Heart left ventricle (tissue), 16 donors: ENCODE measurements at regions not wholly inside any gene's neighbourhood (a gene's known extent, or its start where the extent isn't known, plus 50 kb on each side); places are given as distances from the start of the nearest gene placed in this dataset.

ENCODE experiments used
- ATAC-seq, 4 donors: fragments of 200-7000 bp; cut with Tn5 transposase; one replicate each; pipeline ENCODE4 v1.9.1; 2020 to 2022; ENCODE audit warnings: moderate library complexity in 4 of 4, mild to moderate bottlenecking in 3 of 4, moderate number of reproducible peaks in 1 of 4
- DNase-seq, 5 donors: peaks; one replicate each; pipeline ENCODE4 v3.0.0-alpha.2; 2020
- H3K27ac ChIP-seq, 12 donors: fragments of 200-600 bp; sonication (generic) in 4 of 12; one replicate each; pipeline versions ENCODE4 v1.5.0 to v1.8.0; 2016 to 2022; ENCODE audit warnings: mild to moderate bottlenecking in 2 of 12
- H3K27me3 ChIP-seq, 9 donors: fragments of 200-600 bp; sonication (generic) in 2 of 9; one replicate each; pipeline versions ENCODE4 v1.5.1 to v1.8.0; 2016 to 2022; ENCODE audit warnings: mild to moderate bottlenecking in 3 of 9
- H3K36me3 ChIP-seq, 9 donors: fragments of 200-600 bp; sonication (generic) in 2 of 9; one replicate each; pipeline versions ENCODE4 v1.5.0 to v1.8.0; 2018 to 2022; ENCODE audit warnings: mild to moderate bottlenecking in 2 of 9
- H3K4me1 ChIP-seq, 12 donors: fragments of 200-600 bp; sonication (generic) in 4 of 12; one replicate each; pipeline versions ENCODE4 v1.5.0 to v1.8.0; 2016 to 2022; ENCODE audit warnings: mild to moderate bottlenecking in 3 of 12
- H3K4me3 ChIP-seq, 12 donors: fragments of 200-600 bp; sonication (generic) in 4 of 12; one replicate each; pipeline versions ENCODE4 v1.5.0 to v1.8.0; 2017 to 2022; ENCODE audit warnings: mild to moderate bottlenecking in 9 of 12, moderate library complexity in 4 of 12
- H3K9me3 ChIP-seq, 12 donors: fragments of 200-600 bp; sonication (generic) in 4 of 12; one replicate each; pipeline versions ENCODE4 v1.5.0 to v1.8.0; 2016 to 2022; ENCODE audit warnings: mild to moderate bottlenecking in 1 of 12
- CTCF ChIP-seq, 12 donors: fragments of 200-600 bp; sonication (generic) in 4 of 12; IDR thresholded peaks; one replicate each; pipeline versions ENCODE4 v1.5.0 to v1.8.0; 2018 to 2022; ENCODE audit warnings: antibody characterized with exemption in 12 of 12, mild to moderate bottlenecking in 5 of 12
- POLR2A ChIP-seq, 2 donors: fragments of 450-650 bp; IDR thresholded peaks; one replicate each; pipeline ENCODE4 v1.6.1; 2017; ENCODE audit warnings: antibody characterized with exemption in 2 of 2, mild to moderate bottlenecking in 2 of 2, moderate library complexity in 2 of 2
- WGBS, 4 donors: extraction: QIAGEN DNeasy Blood & Tissue Kit in 2 of 4; methylation state at CpG; one replicate each; pipeline versions ENCODE4 v1.1.5 to v1.1.7; 2013 to 2018; 5-methylcytosine and 5-hydroxymethylcytosine counted together
- intact Hi-C, 10 donors: fragments of 100-400 bp; cut with DNase I; formaldehyde crosslinking; loops; one replicate each; pipeline versions ENCODE4 v1.11.1 to v1.14.2; 2022
- donor health status: ischemic (EF 13 %, LVEDD 7.1; RV severe dilation, severe dysfunction).
- donor health status: healthy with polysubstance abuse.
- donor health status: DM: no; HTN: yes; CAD: no.
- donor health status: DM: no; HTN: no; CAD: no.
- donor health status: ischemic (EF 25% LVEDD 6.9; RV normal size, moderate dysfunction).
- donor health status: ischemic (EF 25% LVEDD 5.7; RV mildly dilated, moderate dysfunction).
- donor health status: healthy.
- donor health status: DM: yes; HTN: yes; CAD: no.
- donor health status: ischemic (EF 35%, LVEDD 5.7; RV mildly dilated, moderate dysfunction).
- donor health status: nonischemic (EF 11% LVEDD 7.7; RV severe dilation, severe dysfunction).
- donor health status: DM: yes; HTN: yes; CAD: no.
- donor health status: PGD.
- donor health status: ischemic (EF 29% LVEDD 5.4; RV normal size, mild dysfunction).
- donor health status: nonischemic (EF 23%, LVEDD 6.1; RV moderate dilation, normal function).

DNA sequence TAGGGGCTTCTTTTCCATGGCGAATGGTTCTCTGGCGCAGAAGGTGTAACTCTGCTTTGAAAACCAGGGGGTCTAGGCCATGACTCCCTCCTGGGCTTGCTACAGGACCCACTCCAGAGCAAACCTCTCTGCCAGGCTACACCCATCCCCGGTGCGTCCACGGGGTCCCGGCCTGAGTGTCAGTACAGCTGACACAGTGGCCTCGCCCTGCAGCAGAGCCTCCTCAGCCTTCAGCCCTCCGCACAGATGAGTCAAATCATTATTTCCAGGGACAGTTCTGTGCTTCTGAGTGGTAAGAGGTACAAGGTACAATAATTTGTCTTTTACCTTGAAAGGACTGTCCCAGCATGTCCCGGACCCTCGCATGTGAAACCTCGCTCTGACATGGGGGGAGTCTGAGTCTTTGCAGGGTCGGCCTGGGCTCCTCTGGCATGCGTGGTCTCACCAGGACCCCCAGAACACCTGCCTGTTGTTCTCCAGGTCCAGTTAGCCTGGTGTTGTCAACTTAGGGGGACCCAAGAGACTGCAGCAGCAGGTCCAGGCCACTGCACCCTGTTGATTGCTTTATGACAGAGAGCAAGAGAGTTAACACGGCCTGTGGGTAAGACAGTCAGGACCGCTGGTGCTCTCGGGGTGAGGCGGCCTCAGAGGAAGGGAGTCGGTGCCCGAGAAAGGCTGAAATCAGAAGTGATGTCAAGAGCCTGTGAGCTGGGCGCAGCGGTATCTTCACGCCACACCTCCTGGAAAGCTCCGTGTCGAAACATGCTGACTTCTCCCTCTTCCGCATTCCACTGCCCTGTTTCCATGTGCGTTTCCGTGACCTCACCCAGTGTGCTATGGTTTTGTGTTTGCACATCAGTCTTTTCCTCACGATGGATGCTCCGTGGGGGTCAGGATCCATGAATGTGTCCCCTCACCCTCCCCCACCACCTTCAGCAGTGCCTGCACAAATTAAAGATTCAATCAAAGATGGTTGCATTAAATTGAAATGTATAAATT, 340.1 kb downstream of the EIPR1 start:
- ATAC-seq = no peak
- H3K4me1 ChIP-seq = peaks cover 0 to 14% (median 0%) of the 10 kb centered on the region in 12 donors
- no peak overlapping the region for H3K27ac ChIP-seq
- 86 to 96% (median 95%) methylated on average over 22 to 29 of the region's 29 CpGs for WGBS, 4 donors
- TF ChIP-seq POLR2A (IDR thresholded peaks at IDR 0.05) = no peak
- TF ChIP-seq CTCF (IDR thresholded peaks at IDR 0.05) = no peak
- no peak overlapping the region for H3K4me3 ChIP-seq
- H3K9me3 ChIP-seq = peaks cover 0 to under 1% (median 0%) of the 10 kb centered on the region in 12 donors
- H3K36me3 ChIP-seq = no peaks in the 10 kb centered on the region
- no peak for DNase-seq
- intact Hi-C loops = no loop called here
- peaks cover 0 to 6% (median 0%) of the 10 kb centered on the region in 9 donors for H3K27me3 ChIP-seq

DNA sequence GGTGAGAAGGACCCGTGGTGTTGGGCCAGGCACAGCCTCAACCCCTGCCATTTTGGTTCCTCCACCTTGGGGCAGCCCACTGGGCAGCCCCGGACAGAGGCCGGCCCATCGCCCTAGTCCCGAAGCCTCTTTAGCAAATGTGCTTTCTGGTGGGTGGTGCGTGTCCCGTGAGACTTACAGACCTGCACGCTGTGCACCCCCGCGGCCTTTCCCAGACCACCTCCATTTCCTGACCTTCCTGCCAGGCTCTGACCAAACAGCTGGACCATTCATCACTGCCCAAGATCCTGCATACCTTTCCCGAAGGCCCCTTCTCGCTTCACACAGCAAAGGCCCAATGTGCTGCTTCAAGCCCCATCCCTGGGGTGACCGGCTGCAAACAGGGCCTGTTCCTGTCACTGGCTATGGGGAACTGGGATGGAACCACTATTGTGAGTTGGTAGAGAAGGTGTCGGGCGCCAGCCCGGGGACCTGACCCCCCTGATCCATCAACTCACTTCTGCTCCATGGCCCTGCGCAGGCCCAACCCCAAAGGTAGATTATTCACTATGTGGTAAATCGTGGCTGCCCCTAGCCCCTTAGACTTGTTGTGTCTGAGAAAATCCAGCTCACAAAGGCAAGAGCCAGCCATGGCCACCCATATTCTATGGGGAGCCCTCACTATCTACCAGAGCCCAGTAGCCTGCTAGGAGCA, 341.0 kb downstream of the EIPR1 start:
- H3K36me3 ChIP-seq = no peaks in the 10 kb centered on the region
- TF ChIP-seq CTCF (IDR thresholded peaks at IDR 0.05) (no peak), POLR2A (IDR thresholded peaks at IDR 0.05) (no peak)
- intact Hi-C loops = no loop called here
- 91 to 95% (median 94%) methylated on average over 16 to 18 of the region's 18 CpGs for WGBS, 4 donors
- no peak overlapping the region for H3K4me3 ChIP-seq
- H3K27ac ChIP-seq = no peak overlapping the region
- peaks cover 0 to 6% (median 0%) of the 10 kb centered on the region in 9 donors for H3K27me3 ChIP-seq
- no peak for ATAC-seq
- H3K4me1 ChIP-seq = peaks cover 0 to 7% (median 0%) of the 10 kb centered on the region in 12 donors
- H3K9me3 ChIP-seq = peaks cover 0 to 3% (median 0%) of the 10 kb centered on the region in 12 donors
- no peak for DNase-seq

GRCh38 chr2:3035385-3036050, 342.1 kb downstream of the EIPR1 start:
- H3K27me3 ChIP-seq = peaks cover 0 to 6% (median 0%) of the 10 kb centered on the region in 9 donors
- no peak for DNase-seq
- intact Hi-C loops = no loop called here
- no peaks in the 10 kb centered on the region for H3K36me3 ChIP-seq
- peaks cover 0 to 3% (median 0%) of the 10 kb centered on the region in 12 donors for H3K9me3 ChIP-seq
- H3K27ac ChIP-seq = no peak overlapping the region
- TF ChIP-seq POLR2A (IDR thresholded peaks at IDR 0.05) = no peak
- TF ChIP-seq CTCF (IDR thresholded peaks at IDR 0.05) = no peak
- 82 to 89% (median 84%) methylated on average over 12 to 21 of the region's 21 CpGs for WGBS, 4 donors
- H3K4me3 ChIP-seq = no peak overlapping the region
- no peaks in the 10 kb centered on the region for H3K4me1 ChIP-seq
- no peak for ATAC-seq
